IMR-90 (cell line): ENCODE measurements at regions not wholly inside any gene's neighbourhood (a gene's known extent, or its start where the extent isn't known, plus 50 kb on each side); places are given as distances from the start of the nearest gene placed in this dataset.

Source experiments
- ATAC-seq: fragments of 200-7000 bp; cut with Tn5 transposase; 2 replicates; pipeline ENCODE4 v1.9.1; 2020; ENCODE audit warnings: low read depth, mild to moderate bottlenecking, moderate library complexity
- BruUV-seq: library from RNA; stranded (reverse); fragments of 400-500 nt; replicated peaks from 2 replicates; lab custom pipeline; 2021; lab: Mats Ljungman, UMichigan
- CTCF ChIA-PET: fragments of 300-600 bp; formaldehyde crosslinking; extraction: SDS; loops from one replicate; lab custom pipeline; 2021; ENCODE audit warnings: antibody characterized with exemption; lab: Yijun Ruan, JAX
- POLR2A ChIA-PET: fragments of 300-600 bp; sonication (Branson Sonifier 250); formaldehyde crosslinking; loops from one replicate; lab custom pipeline; 2022; ENCODE audit warnings: antibody characterized with exemption; ENCODE audit not compliant: unreplicated experiment; lab: Charles Lee
- DNase-seq: peaks from one replicate; pipeline ENCODE4 v3.0.0; 2013
- H2AFZ ChIP-seq: replicated peaks from 2 replicates; pipeline ENCODE3; 2013; ENCODE audit warnings: low read length, mild to moderate bottlenecking; ENCODE audit not compliant: poor library complexity
- H2AK5ac ChIP-seq: 2 replicates; pipeline ENCODE4 v1.6.1; 2013; ENCODE audit warnings: low read depth, low read length, inconsistent platforms
- H2AK9ac ChIP-seq: replicated peaks from 2 replicates; pipeline ENCODE3; 2013; ENCODE audit warnings: mild to moderate bottlenecking, low read depth, low read length, moderate library complexity; ENCODE audit not compliant: poor library complexity
- H2BK120ac ChIP-seq: 2 replicates; pipeline ENCODE4 v1.6.1; 2013; ENCODE audit warnings: low read depth, low read length, inconsistent platforms
- H2BK15ac ChIP-seq: 3 replicates; pipeline ENCODE4 v1.6.1; 2013; ENCODE audit warnings: low read depth, low read length, inconsistent platforms
- H2BK20ac ChIP-seq: 2 replicates; pipeline ENCODE4 v1.6.1; 2013; ENCODE audit warnings: low read depth, mild to moderate bottlenecking, inconsistent platforms, low read length, moderate library complexity
- H2BK5ac ChIP-seq: 2 replicates; pipeline ENCODE4 v1.6.1; 2013; ENCODE audit warnings: mild to moderate bottlenecking, low read depth, low read length, inconsistent platforms; ENCODE audit not compliant: poor library complexity, severe bottlenecking
- H3K14ac ChIP-seq: replicated peaks from 2 replicates; pipeline ENCODE4 v1.6.1; 2013; ENCODE audit warnings: low read depth, low read length, inconsistent platforms
- H3K18ac ChIP-seq: 2 replicates; pipeline ENCODE4 v1.6.1; 2013; ENCODE audit warnings: low read depth, low read length, control low read depth
- H3K23ac ChIP-seq: 2 replicates; pipeline ENCODE4 v1.6.1; 2013; ENCODE audit warnings: low read depth, low read length, inconsistent platforms
- H3K27ac ChIP-seq: 2 replicates; pipeline ENCODE4 v1.5.1; 2013; ENCODE audit warnings: mild to moderate bottlenecking, control low read depth, low read length; ENCODE audit not compliant: insufficient read depth
- H3K27me3 ChIP-seq: 2 replicates; pipeline ENCODE4 v1.6.1; 2013; ENCODE audit warnings: low read length; ENCODE audit not compliant: control insufficient read depth, insufficient read depth
- H3K36me3 ChIP-seq: 2 replicates; pipeline ENCODE4 v1.6.1; 2013; ENCODE audit warnings: low read length, mixed read lengths; ENCODE audit not compliant: control insufficient read depth, insufficient read depth
- H3K4ac ChIP-seq: 2 replicates; pipeline ENCODE4 v1.6.1; 2013; ENCODE audit warnings: low read depth, low read length, inconsistent platforms
- H3K4me1 ChIP-seq: 2 replicates; pipeline ENCODE4 v1.6.1; 2013; ENCODE audit warnings: low read length, mixed read lengths; ENCODE audit not compliant: control insufficient read depth, insufficient read depth
- H3K4me2 ChIP-seq: 2 replicates; pipeline ENCODE4 v1.6.1; 2013; ENCODE audit warnings: low read depth, mild to moderate bottlenecking, control low read depth, low read length, moderate library complexity
- H3K4me3 ChIP-seq: 2 replicates; pipeline ENCODE4 v1.5.1; 2013; ENCODE audit warnings: low read depth, mild to moderate bottlenecking, control low read depth, low read length, moderate library complexity; ENCODE audit not compliant: insufficient read depth
- H3K56ac ChIP-seq: 2 replicates; pipeline ENCODE4 v1.6.1; 2013; ENCODE audit warnings: low read length, inconsistent platforms; ENCODE audit not compliant: insufficient read depth; ENCODE audit errors: extremely low read depth
- H3K79me1 ChIP-seq, 2 experiments: 2 replicates each; pipeline ENCODE4 v1.6.1; 2013; ENCODE audit warnings: low read length in 2 of 2, inconsistent platforms in 1 of 2, low read depth in 1 of 2
- H3K9ac ChIP-seq: 2 replicates; pipeline ENCODE4 v1.6.1; 2013; ENCODE audit warnings: low read depth, low read length, control low read depth
- H3K9me1 ChIP-seq: 2 replicates; pipeline ENCODE4 v1.6.1; 2013; ENCODE audit warnings: low read length, inconsistent platforms; ENCODE audit not compliant: insufficient read depth
- H3K9me3 ChIP-seq: 2 replicates; pipeline ENCODE4 v1.6.1; 2013; ENCODE audit warnings: low read length; ENCODE audit not compliant: control insufficient read depth, insufficient read depth
- H4K20me1 ChIP-seq: 2 replicates; pipeline ENCODE4 v1.6.1; 2013; ENCODE audit warnings: low read length, inconsistent platforms; ENCODE audit not compliant: insufficient read depth
- H4K5ac ChIP-seq: 2 replicates; pipeline ENCODE4 v1.6.1; 2013; ENCODE audit warnings: mild to moderate bottlenecking, low read depth, low read length, control low read depth
- H4K8ac ChIP-seq, 2 experiments: 2 replicates each; pipeline ENCODE4 v1.6.1; 2013; ENCODE audit warnings: low read depth in 2 of 2, low read length in 2 of 2, control low read depth in 1 of 2, inconsistent platforms in 1 of 2
- H4K91ac ChIP-seq: 2 replicates; pipeline ENCODE4 v1.6.1; 2013; ENCODE audit warnings: low read depth, low read length, inconsistent platforms; ENCODE audit not compliant: insufficient read depth
- BHLHE40 ChIP-seq: fragments of 150-350 bp; IDR thresholded peaks from 2 replicates; pipeline ENCODE4 v1.6.1; 2016; ENCODE audit warnings: mild to moderate bottlenecking, low read depth, low read length
- CEBPB ChIP-seq: IDR thresholded peaks from 2 replicates; pipeline ENCODE4 v1.6.1; 2012; ENCODE audit warnings: low read depth, low read length, improper control_type of control experiment
- CHD1 ChIP-seq: IDR thresholded peaks from 2 replicates; pipeline ENCODE4 v1.6.1; 2012; ENCODE audit warnings: low read depth, low read length, improper control_type of control experiment
- CTCF ChIP-seq: conservative IDR thresholded peaks from 2 replicates; pipeline ENCODE4 v1.5.1; 2012; ENCODE audit warnings: mild to moderate bottlenecking, low read depth, low read length, improper control_type of control experiment
- FOS ChIP-seq: fragments of 150-350 bp; IDR thresholded peaks from 2 replicates; pipeline ENCODE4 v1.6.1; 2016; ENCODE audit warnings: low read depth, low read length
- MAFK ChIP-seq: IDR thresholded peaks from 2 replicates; pipeline ENCODE4 v1.6.1; 2012; ENCODE audit warnings: low read depth, low read length, improper control_type of control experiment
- MAZ ChIP-seq: IDR thresholded peaks from 2 replicates; pipeline ENCODE4 v1.6.1; 2012; ENCODE audit warnings: low read depth, mild to moderate bottlenecking, low read length, improper control_type of control experiment, moderate library complexity, borderline replicate concordance
- MXI1 ChIP-seq: IDR thresholded peaks from 2 replicates; pipeline ENCODE4 v1.6.1; 2012; ENCODE audit warnings: low read depth, mild to moderate bottlenecking, low read length, moderate library complexity, borderline replicate concordance
- NFE2L2 ChIP-seq: fragments of 150-350 bp; IDR thresholded peaks from 2 replicates; pipeline ENCODE4 v1.6.1; 2016; ENCODE audit warnings: low read depth, mild to moderate bottlenecking, low read length
- POLR2A ChIP-seq: IDR thresholded peaks from 2 replicates; pipeline ENCODE4 v1.6.1; 2012; ENCODE audit warnings: mild to moderate bottlenecking, low read depth, low read length
- RAD21 ChIP-seq: IDR thresholded peaks from 2 replicates; pipeline ENCODE4 v1.6.1; 2012; ENCODE audit warnings: low read length, improper control_type of control experiment
- RCOR1 ChIP-seq: IDR thresholded peaks from 2 replicates; pipeline ENCODE4 v1.6.1; 2012; ENCODE audit warnings: mild to moderate bottlenecking, low read length, improper control_type of control experiment; ENCODE audit not compliant: insufficient replicate concordance
- SMC3 ChIP-seq: fragments of 150-350 bp; IDR thresholded peaks from 2 replicates; pipeline ENCODE4 v1.6.1; 2016; ENCODE audit warnings: low read depth, mild to moderate bottlenecking, antibody characterized with exemption, low read length, moderate library complexity
- WGBS, 2 experiments: methylation state at CpG; one replicate each; pipeline versions ENCODE4 v1.1.5 to v1.1.7; 2013; ENCODE audit warnings: missing lambda C conversion rate in 2 of 2; ENCODE audit not compliant: insufficient read length in 1 of 2; ENCODE audit errors: extremely low coverage in 2 of 2; 5-methylcytosine and 5-hydroxymethylcytosine counted together
- dilution Hi-C: fragments of 300-500 bp; cut with HindIII; formaldehyde crosslinking; loops from one replicate; pipeline ENCODE4 v1.14.3; 2018; ENCODE audit warnings: low sequenced_read_pairs; ENCODE audit not compliant: unreplicated experiment
- in situ Hi-C: fragments of 300-500 bp; cut with MboI; formaldehyde crosslinking; loops from 3 replicates; pipeline ENCODE4 v1.14.3; 2019; ENCODE audit warnings: low sequenced_read_pairs, inconsistent platforms, mixed read lengths
- intact Hi-C: fragments of 100-400 bp; cut with micrococcal nuclease; formaldehyde crosslinking; loops from 2 replicates; pipeline ENCODE4 v1.10.0; 2022
- TF ChIP-seq, protein P1 (sequence below): fragments of 150-350 bp; IDR thresholded peaks from 2 replicates; pipeline ENCODE4 v1.6.1; 2016; ENCODE audit warnings: low read depth, mild to moderate bottlenecking, low read length, moderate library complexity, borderline replicate concordance

GRCh38 chr4:170491981-170492380 lies 402.2 kb upstream of the AADAT start:
- Histone ChIP-seq H2AFZ (no peak overlapping the region), H4K8ac (no peak overlapping the region), H2BK5ac (no peak overlapping the region), H2AK5ac (no peak overlapping the region), H3K27me3 (no peaks in the 10 kb centered on the region), H3K4me2 (no peak overlapping the region), H3K4me1 (no peaks in the 10 kb centered on the region), H2BK120ac (no peak overlapping the region), H3K9me1 (no peaks in the 10 kb centered on the region), H2AK9ac (no peak overlapping the region), H2BK15ac (no peak overlapping the region), H3K36me3 (no peaks in the 10 kb centered on the region), H4K5ac (no peak overlapping the region), H4K20me1 (no peaks in the 10 kb centered on the region), H3K4me3 (no peak overlapping the region), H3K27ac (no peak overlapping the region), H3K14ac (no peak overlapping the region), H4K91ac (no peak overlapping the region), H3K18ac (no peak overlapping the region), H3K79me1 (no peaks in the 10 kb centered on the region), H3K56ac (no peak overlapping the region), H2BK20ac (no peak overlapping the region), H3K23ac (no peak overlapping the region), H3K9me3 (peaks cover 2% of the 10 kb centered on the region; the same call in 1 of the 2 replicates), H3K9ac (no peak overlapping the region), H3K4ac (no peak overlapping the region)
- in situ Hi-C loops (no loop called here), dilution Hi-C loops (no loop called here), intact Hi-C loops (no loop called here)
- no CpG with 5 or more reads among the region's 2 CpGs for WGBS, 2 experiments
- BruUV-seq: no TSS peak
- POLR2A ChIA-PET: no interaction called here
- no peak for ATAC-seq
- no peak for DNase-seq
- TF ChIP-seq POLR2A (no peak), MAZ (no peak), CEBPB (no peak), NFE2L2 (no peak), RCOR1 (no peak), CHD1 (no peak), SMC3 (no peak), CTCF (no peak), BHLHE40 (no peak), MAFK (no peak), FOS (no peak), RAD21 (no peak), MXI1 (no peak)
- TF ChIP-seq, protein P1, sequence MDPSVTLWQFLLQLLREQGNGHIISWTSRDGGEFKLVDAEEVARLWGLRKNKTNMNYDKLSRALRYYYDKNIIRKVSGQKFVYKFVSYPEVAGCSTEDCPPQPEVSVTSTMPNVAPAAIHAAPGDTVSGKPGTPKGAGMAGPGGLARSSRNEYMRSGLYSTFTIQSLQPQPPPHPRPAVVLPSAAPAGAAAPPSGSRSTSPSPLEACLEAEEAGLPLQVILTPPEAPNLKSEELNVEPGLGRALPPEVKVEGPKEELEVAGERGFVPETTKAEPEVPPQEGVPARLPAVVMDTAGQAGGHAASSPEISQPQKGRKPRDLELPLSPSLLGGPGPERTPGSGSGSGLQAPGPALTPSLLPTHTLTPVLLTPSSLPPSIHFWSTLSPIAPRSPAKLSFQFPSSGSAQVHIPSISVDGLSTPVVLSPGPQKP: no peak
- CTCF ChIA-PET: no interaction called here
